Stimulated activated CD8-positive, alpha-beta memory T cell treated with anti-CD3 and anti-CD28 coated beads, Interleukin-4, amount 100 ng/mL, for 24 hours (primary cell): ENCODE measurements at regions not wholly inside any gene's neighbourhood (a gene's known extent, or its start where the extent isn't known, plus 50 kb on each side); places are given as distances from the start of the nearest gene placed in this dataset.

Source experiments
- DNase-seq: peaks from one replicate; pipeline ENCODE4 v3.0.0-alpha.2; 2020; ENCODE audit warnings: low read depth

DNA sequence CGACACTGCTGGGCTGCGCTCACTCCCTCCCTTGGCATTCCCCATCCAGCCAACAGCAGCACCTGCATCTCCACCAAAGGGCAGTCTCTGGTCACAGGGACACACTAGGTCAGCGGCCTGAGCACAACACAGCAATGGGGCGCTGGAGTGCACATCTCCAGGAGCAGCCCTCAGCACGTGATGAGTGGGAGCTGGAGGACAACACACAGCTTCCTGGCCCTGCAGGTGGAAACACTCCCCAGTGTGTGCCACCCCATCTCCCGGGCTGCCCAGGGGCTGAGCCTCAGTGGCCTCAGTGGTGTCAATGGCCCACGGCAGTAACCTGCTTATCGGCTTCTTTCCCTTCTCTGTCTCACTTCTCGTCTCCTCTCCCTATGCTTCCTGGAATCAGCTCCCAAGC is 96.8 kb upstream of the VSTM2B start:
- DNase-seq: no peak

DNA sequence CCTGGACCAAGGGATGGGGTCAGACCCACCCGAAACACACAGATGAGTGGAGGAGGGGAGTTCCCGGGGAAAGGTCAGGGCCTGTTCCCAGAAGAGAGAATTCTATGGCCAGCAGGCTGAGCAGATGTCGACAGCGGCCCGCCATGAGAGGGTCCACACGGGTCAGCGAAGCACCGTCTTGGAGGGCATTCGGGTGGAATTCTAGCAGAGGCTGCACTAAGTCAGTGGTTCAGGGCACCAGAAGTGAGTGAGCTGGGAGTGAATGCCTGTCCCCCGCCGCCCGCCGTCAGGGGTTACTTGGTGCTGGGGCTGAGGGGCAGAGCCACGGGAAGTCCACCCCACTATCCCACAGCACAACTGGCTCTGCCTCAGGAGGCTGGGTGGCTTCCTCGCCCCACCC is 96.2 kb upstream of the VSTM2B start:
- DNase-seq: no peak

DNA sequence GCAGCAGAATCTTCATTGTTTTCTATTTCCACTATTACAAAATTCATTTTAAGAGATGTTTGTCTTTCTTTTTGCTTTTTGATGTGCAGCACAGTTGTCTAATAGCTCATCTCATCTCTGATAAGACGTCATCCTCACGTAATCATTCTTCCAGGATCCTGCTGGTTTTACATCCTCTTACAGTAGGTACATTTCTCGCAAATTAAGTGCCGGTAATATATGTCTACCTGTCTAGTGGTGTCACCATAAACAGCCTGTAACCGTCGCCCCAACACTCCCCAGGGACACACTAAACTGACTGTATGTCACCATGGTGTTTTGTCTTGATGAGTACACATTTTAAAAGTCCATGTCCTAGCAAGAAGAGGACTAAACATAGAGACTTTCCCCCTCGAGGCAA is 94.5 kb upstream of the VSTM2B start:
- no peak for DNase-seq

DNA sequence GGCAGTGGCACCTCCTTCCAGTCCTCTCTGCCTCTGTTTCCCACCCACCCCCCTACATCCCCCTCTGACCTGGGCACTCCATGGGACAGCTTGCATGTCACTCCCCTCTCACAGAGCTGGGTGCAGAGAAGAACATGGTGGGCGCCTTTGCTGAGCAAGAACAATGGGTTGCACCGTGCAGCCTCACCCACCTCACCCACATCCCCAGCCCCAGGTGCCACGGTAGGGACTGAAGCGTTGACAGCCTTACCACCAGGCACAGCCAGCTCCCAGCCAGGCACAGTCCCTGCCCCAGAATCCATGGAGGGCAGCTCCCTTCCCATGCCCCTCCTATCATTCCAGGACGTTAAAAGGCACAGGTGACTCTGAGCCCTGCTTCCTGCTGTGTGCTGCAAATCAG is 93.1 kb upstream of the VSTM2B start:
- DNase-seq: no peak

DNA sequence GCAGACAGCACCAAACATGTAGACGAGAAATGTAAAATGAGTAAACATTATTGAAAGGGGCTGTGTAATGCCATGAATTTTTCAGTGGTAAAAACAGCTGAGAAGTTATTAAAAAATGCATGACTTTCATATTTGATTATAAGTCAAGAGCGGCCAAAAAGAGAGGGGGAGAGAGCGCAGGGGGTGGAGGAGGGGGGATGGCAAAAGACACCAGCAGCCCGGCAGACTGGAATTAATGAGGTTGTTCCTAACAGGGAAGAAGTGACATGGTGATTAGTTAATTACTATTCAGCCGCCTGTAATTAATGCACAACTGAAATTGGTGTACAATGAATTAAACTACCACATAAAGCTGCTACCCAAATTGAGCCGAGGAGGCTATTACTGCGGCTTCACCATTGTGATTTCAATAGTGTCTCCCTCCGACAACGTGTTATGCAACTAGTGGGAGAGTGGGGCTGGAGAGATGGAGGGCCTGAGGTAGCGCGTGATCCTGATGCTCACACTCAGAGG is 89.1 kb upstream of the VSTM2B start:
- no peak for DNase-seq

GRCh38 chr19:29439021-29439420 is 86.8 kb upstream of the VSTM2B start:
- no peak for DNase-seq

DNA sequence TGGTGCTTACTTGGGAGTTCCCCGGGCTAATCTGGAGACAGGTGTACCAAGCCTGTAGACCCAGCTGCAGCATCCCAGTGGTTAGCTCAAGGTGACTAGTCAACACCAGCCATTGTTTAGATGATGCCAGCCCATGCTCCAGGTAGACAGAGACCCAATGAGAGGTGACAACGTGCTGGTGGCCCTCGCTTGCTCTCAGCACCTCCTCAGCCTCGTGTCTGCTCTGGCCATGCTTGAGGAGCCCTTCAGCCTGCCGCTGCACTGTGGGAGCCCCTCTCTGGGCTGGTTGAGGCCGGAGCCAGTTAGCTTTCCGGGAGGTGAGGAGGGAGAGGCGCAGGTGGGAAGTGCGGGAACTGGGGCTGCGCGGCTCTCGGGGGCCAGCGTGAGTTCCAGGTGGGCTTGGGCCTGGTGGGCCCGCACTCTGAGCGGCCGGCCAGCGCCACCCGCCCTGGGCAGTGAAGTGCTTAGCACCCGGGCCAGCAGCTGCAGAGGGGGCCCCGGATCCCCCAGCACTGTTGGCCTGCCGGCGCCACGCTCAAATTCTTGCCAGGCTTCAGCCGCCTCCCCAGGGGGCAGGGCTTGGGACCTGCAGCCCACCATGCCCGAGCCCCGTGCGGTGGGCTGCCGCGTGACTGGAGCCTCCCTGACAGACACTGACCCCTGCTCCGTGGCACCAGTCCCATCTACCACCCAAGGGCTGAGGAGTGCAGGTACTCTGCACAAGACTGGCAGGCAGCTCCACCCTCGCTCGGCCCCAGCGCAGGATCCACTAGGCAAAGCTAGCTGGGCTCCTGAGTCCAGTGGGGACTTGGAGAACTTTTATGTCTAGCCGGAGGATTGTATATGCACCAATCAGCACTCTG is 85.9 kb upstream of the VSTM2B start:
- DNase-seq: no peak

- no peak for DNase-seq
Measured at GRCh38 chr19:29442094-29442493, 83.7 kb upstream of the VSTM2B start.

- no peak for DNase-seq
Measured at GRCh38 chr19:29442910-29443309, 82.9 kb upstream of the VSTM2B start.

GRCh38 chr19:29445246-29445645 is 80.5 kb upstream of the VSTM2B start:
- DNase-seq: no peak

- no peak for DNase-seq
Measured at GRCh38 chr19:29446361-29446760, 79.4 kb upstream of the VSTM2B start.

DNA sequence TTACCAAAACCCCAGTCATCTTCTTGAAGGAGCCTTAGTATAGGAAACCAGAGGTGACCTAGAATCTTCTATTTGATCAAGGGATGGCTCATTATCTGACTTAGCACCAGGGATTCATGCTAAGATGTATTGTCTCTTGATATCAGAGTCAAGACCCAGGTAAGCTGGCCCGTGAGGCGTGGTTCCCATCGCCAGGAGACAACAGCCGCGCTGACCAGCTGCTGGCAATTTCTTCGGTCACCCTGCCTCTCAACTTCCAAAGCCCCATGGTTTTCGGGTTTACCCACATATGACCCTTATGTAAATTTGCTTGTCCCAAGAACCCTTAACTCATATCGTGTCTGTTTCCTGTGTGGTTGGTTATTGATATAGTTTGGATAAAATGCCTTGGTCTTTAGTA is 77.7 kb upstream of the VSTM2B start:
- DNase-seq: no peak

DNA sequence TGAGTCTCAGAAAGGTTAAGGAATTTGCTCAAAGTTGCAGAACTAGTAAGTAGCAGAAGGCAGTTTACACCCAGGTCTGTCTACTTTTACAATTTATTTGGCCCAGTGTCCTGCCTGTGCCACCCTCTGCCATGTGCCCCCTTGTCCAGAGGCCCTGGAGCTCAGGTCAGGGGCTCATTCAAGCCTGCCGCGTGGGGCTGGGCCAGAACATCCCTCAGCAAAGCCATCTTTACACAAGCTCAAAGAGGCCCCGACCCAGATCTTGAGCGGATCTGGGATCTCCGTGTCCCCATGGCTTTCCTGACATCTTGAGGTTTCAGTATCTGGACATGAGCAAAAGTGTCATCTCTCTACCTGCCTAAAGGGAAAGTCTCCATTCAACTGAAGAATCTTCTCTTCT is 76.4 kb upstream of the VSTM2B start:
- DNase-seq: no peak

GRCh38 chr19:29450306-29450705 is 75.5 kb upstream of the VSTM2B start:
- no peak for DNase-seq

DNA sequence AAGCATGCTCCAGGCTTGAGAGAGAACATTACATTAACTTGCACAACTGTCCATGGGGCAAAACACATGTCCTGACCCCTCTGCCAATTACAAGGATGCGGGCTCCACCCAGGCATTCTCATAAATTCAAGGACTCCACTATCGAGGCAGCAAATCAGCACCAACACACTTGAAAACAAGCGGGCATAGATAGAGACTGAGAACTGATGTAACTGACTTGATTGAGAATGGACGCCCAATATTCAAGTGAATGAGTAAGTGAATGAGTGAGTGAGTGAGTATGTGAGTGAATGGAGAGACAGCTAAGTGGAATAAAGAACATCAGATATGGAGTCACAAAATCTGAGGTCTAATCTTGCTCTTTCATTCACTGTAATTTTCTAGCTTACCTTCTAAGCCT is 75.0 kb upstream of the VSTM2B start:
- no peak for DNase-seq

DNA sequence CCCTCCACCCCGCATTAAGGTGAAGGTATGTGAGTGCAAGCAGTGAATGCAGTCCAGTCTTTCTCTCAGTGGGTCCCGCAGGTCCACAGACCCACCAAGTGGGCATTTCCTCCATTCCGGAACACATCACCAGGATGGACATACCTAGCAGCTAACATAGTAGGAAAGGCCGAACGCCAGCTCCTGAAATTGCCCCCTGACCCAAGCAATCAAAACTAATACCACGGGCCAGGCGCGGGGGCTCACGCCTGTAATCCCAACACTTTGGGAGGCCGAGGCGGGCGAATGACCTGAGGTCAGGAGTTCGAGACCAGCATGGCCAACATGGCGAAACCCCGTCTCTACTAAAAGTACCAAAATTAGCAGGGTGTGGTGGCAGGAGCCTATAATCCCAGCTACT is 71.7 kb upstream of the VSTM2B start:
- no peak for DNase-seq

- DNase-seq: no peak
Measured at GRCh38 chr19:29457413-29457812, 68.4 kb upstream of the VSTM2B start.

DNA sequence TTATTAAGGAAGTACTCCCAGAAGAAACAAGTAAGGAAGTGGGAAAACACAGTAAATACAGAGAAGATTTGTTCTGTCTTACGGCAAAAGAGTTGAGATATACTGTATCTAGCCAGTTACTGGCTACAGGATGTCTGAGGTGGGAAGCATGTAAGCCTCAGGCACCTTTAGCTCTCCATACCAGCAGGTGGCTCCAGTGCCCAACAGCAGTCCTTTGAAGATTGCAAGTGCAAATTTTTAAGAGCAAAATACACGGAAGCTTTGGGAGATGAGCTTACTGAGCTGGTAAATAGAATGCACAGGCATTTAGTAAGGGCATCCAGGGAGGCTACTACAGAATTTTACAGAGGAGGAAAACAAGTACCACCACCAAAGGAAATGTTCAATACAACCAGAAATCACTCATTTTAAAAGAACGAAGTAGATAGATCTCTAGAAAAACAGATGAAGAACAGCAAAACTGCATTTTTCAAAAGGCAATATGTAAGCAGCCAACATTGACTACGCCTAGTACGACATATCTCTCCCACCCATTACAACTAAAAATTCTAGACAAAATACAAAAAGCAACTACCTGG is 57.9 kb upstream of the VSTM2B start:
- DNase-seq: peak; percentile 1

DNA sequence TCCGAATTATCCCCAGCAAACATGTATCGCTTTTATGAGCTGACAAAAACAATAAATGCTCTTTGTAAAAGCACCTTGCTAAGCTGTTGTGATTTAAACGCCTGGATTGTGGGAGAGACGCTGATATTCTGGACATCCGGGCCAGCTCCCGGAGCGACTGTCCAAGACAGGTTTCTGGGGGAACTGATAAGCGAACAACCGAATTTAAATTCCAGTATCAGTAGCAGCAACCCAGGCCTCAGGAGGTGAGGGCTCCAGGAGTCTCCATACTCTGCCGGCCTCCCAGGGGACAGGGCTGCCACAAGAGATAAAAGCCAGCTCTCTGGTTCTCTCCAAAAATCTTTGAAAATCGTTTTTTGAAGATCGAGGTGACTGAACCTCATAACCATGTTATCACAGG is 50.3 kb upstream of the VSTM2B start:
- no peak for DNase-seq
